ENCODE measurements at regions not wholly inside any gene's neighbourhood (a gene's known extent, or its start where the extent isn't known, plus 50 kb on each side); places are given as distances from the start of the nearest gene placed in this dataset.

GRCh38 chr16:55012793-55013192, 82.1 kb downstream of the IRX5 start:
- in situ Hi-C loops (cut with MboI; ENCODE audit: low sequenced_read_pairs, unreplicated experiment), result no loop called here
- TF ChIP-seq, protein P1, sequence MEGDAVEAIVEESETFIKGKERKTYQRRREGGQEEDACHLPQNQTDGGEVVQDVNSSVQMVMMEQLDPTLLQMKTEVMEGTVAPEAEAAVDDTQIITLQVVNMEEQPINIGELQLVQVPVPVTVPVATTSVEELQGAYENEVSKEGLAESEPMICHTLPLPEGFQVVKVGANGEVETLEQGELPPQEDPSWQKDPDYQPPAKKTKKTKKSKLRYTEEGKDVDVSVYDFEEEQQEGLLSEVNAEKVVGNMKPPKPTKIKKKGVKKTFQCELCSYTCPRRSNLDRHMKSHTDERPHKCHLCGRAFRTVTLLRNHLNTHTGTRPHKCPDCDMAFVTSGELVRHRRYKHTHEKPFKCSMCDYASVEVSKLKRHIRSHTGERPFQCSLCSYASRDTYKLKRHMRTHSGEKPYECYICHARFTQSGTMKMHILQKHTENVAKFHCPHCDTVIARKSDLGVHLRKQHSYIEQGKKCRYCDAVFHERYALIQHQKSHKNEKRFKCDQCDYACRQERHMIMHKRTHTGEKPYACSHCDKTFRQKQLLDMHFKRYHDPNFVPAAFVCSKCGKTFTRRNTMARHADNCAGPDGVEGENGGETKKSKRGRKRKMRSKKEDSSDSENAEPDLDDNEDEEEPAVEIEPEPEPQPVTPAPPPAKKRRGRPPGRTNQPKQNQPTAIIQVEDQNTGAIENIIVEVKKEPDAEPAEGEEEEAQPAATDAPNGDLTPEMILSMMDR (IDR thresholded peaks at IDR 0.05; ENCODE audit: borderline replicate concordance, control extremely low read depth, extremely low read depth, insufficient read depth, missing control alignments), result no peak
- no peak for DNase-seq (ENCODE audit: low spot score)

DNA sequence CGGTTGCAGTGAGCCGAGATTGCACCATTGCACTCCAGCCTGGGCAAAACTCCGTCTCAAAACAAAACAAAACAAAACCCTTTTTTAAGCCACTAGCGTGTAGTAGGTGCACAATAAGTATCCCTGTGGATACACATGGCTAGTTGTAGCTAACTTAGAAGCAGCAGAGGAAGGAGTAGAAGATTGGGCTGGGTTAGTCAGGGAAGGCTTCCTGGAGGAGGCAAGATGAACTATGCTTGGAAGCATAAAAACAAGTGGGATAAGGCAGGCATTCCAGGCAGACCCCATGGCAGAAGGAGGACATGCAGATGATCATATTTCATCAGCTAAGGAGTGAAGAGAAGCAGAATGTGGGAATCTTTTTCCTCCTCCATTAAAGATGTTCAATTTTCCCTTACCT, 83.4 kb downstream of the IRX5 start:
- TF ChIP-seq, protein P1 (IDR thresholded peaks at IDR 0.05; ENCODE audit: borderline replicate concordance, control extremely low read depth, extremely low read depth, insufficient read depth, missing control alignments), result no peak
- no peak for DNase-seq (ENCODE audit: low spot score)
- in situ Hi-C loops (cut with MboI; ENCODE audit: low sequenced_read_pairs, unreplicated experiment), result no loop called here

DNA sequence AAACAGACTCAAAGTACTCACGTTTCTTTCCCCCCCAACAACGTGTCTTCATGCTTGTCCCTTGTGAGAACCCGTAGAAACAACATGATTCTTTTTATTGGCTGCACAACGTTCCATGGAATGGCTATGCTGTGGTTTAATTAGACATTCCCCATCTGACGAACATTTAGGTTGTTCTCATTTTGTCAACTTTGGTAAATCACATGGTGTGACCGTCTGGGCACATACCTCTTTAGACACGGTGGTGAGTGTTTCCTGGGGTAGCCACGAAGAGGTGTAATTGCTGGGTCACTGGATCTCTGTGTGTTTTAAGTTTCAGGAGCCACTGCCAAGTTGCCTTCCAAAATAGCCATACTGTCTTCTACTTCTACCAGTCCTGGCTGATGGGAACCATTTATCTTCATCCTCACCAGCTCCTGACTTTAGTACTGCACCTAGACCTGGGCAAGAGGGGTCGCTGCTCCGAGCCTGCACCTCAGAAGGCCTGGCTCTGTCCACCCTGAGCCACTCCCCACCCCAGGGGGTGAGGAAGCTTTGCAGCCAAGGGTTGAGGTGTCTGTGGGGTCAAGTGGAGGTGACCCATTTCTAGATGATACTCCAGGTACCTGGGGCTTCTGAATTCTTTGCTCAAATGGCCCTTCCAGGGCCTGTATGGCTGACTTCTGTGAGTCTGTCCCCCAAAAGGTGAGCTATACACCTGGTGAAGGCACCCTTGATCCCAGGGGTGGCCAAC, 84.7 kb downstream of the IRX5 start:
- TF ChIP-seq, protein P1 (IDR thresholded peaks at IDR 0.05; ENCODE audit: borderline replicate concordance, control extremely low read depth, extremely low read depth, insufficient read depth, missing control alignments), result no peak
- in situ Hi-C loops (cut with MboI; ENCODE audit: low sequenced_read_pairs, unreplicated experiment), result no loop called here
- DNase-seq (ENCODE audit: low spot score), result no peak

DNA sequence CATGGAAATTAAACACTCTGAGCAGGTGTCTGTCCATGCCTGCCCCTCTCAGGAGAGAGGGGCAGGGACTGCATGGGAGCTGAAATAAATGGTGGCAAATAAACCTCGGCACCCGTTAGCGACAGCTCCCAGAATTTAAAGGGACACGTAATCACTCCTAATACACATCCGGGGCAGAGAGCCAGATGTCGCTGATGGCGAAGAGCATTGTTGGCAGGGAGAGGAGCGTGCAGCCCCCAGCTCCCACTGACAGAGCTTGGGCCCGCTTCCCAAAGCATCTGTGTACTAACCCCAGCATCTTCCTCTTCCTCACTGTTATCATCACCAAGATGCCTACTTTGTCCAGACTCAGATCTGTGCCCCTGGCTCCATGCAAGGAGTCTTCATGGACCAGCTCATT, 85.8 kb downstream of the IRX5 start:
- in situ Hi-C loops (cut with MboI; ENCODE audit: low sequenced_read_pairs, unreplicated experiment), result no loop called here
- TF ChIP-seq, protein P1 (IDR thresholded peaks at IDR 0.05; ENCODE audit: borderline replicate concordance, control extremely low read depth, extremely low read depth, insufficient read depth, missing control alignments), result no peak

GRCh38 chr16:55017321-55017720, 86.7 kb downstream of the IRX5 start:
- no peak for DNase-seq (ENCODE audit: low spot score)
- TF ChIP-seq, protein P1 (IDR thresholded peaks at IDR 0.05; ENCODE audit: borderline replicate concordance, control extremely low read depth, extremely low read depth, insufficient read depth, missing control alignments), result no peak
- in situ Hi-C loops (cut with MboI; ENCODE audit: low sequenced_read_pairs, unreplicated experiment), result no loop called here

More for the DNA sequence above, 85.8 kb downstream of the IRX5 start:
- DNase-seq (ENCODE audit: low spot score), result no peak

DNA sequence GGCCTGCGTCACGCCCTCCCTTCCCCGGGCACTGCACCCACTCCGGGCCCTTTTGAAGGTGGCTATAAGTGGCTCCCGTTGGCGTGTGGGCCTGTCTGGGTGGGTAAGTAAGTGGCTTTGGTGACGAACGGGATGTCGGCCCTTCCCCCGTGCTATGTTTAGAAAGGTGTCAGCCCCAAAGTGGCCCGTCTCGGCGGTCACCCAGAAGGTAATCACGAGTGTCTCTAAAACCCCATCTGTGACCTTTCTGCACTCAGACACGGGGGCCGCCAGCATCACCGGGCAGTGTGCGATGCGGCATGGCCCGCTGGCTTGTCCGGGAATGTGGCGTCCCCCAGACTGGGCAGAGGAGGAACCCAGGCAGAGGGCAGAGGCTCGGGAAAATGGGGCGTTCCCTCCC, 88.2 kb downstream of the IRX5 start:
- in situ Hi-C loops (cut with MboI; ENCODE audit: low sequenced_read_pairs, unreplicated experiment), result no loop called here
- TF ChIP-seq, protein P1 (IDR thresholded peaks at IDR 0.05; ENCODE audit: borderline replicate concordance, control extremely low read depth, extremely low read depth, insufficient read depth, missing control alignments), result no peak
- DNase-seq (ENCODE audit: low spot score), result no peak
